ENCODE measurements at regions not wholly inside any gene's neighbourhood (a gene's known extent, or its start where the extent isn't known, plus 50 kb on each side); places are given as distances from the start of the nearest gene placed in this dataset.

- no peak for TF ChIP-seq POLR2A (IDR thresholded peaks at IDR 0.05)
- TF ChIP-seq, protein P1, sequence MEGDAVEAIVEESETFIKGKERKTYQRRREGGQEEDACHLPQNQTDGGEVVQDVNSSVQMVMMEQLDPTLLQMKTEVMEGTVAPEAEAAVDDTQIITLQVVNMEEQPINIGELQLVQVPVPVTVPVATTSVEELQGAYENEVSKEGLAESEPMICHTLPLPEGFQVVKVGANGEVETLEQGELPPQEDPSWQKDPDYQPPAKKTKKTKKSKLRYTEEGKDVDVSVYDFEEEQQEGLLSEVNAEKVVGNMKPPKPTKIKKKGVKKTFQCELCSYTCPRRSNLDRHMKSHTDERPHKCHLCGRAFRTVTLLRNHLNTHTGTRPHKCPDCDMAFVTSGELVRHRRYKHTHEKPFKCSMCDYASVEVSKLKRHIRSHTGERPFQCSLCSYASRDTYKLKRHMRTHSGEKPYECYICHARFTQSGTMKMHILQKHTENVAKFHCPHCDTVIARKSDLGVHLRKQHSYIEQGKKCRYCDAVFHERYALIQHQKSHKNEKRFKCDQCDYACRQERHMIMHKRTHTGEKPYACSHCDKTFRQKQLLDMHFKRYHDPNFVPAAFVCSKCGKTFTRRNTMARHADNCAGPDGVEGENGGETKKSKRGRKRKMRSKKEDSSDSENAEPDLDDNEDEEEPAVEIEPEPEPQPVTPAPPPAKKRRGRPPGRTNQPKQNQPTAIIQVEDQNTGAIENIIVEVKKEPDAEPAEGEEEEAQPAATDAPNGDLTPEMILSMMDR (IDR thresholded peaks at IDR 0.05): no peak
These were observed 215.3 kb upstream of the SETBP1 start for GRCh38 chr18:44465381-44465841.

Data from transverse colon (tissue), 3 donors.